HG03571 (cell line): ENCODE measurements at regions not wholly inside any gene's neighbourhood (a gene's known extent, or its start where the extent isn't known, plus 50 kb on each side); places are given as distances from the start of the nearest gene placed in this dataset.
"Not testable (repeated sequence)": the region's sequence is repeated elsewhere in the genome, so short reads cannot be mapped to it uniquely, and the experiment has no call there.

Source experiments
- ATAC-seq: cut with Tn5 transposase; IDR thresholded peaks from one replicate; pipeline ENCODE4 v1.9.1; 2021; ENCODE audit not compliant: unreplicated experiment

DNA sequence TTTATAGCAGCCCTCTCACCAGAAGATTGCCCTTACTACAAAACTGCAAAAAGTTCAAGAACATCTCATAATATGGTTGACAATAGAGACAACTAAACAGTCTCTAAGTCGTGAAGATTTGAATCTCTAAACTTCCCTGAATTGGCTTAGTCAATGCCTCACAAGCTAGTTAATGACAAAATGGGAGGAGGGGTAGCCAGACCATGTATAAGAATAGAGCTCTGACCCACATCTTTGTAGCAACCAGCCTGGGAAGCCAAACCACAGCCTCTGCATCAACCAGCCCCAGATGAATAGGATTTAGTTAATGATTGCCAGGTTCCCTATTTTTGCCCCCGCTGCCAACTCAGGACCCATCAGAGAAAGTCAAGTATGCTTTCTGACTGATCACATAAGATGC is 1265.9 kb upstream of the PCDH10 start:
- not testable (repeated sequence) for ATAC-seq

DNA sequence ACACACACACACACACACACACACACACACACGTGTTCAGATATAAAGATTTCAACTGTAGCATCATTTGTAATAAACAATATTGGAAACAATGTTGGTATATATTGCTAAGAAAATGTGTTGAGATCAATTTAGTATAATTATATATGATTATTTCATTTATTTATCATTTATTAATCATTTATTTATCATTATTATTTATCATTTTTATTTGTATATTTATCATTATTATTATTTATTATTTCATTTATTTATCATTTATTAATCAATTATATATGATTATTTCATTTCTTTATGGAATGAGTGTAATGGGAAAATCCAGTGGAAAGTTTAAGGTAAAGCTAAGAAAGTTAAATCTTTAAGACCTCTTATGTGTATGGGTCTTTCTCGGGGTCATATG is 1223.4 kb upstream of the PCDH10 start:
- not testable (repeated sequence) for ATAC-seq

DNA sequence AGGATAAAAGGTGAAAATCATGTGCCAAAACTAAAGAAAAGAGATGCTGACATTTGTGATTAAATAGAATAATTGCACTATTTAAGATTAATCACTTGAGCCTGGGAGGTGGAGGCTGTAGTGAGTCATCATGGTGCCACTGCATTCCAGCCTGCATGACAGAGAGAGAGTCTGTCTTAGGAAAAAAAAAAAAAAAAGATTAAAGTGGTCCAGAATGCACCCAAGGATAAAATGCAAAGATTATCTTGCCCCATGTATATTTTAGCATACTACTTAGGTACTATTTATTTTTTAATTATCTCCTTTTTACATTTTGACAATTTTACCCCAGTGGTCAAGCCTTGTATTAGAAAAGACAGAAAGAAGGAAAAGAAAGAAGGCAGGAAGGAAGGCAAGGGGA is 1181.4 kb upstream of the PCDH10 start:
- ATAC-seq: not testable (repeated sequence)

GRCh38 chr4:131974730-131975129 is 1174.4 kb upstream of the PCDH10 start:
- no peak for ATAC-seq

- not testable (repeated sequence) for ATAC-seq
These were observed 1173.6 kb upstream of the PCDH10 start for GRCh38 chr4:131975276-131976132.

- ATAC-seq: not testable (repeated sequence)
These were observed 1172.7 kb upstream of the PCDH10 start for GRCh38 chr4:131976133-131977002.

GRCh38 chr4:131978120-131978519 is 1171.0 kb upstream of the PCDH10 start:
- ATAC-seq: no peak

GRCh38 chr4:131989576-131989975 is 1159.5 kb upstream of the PCDH10 start:
- ATAC-seq: no peak

DNA sequence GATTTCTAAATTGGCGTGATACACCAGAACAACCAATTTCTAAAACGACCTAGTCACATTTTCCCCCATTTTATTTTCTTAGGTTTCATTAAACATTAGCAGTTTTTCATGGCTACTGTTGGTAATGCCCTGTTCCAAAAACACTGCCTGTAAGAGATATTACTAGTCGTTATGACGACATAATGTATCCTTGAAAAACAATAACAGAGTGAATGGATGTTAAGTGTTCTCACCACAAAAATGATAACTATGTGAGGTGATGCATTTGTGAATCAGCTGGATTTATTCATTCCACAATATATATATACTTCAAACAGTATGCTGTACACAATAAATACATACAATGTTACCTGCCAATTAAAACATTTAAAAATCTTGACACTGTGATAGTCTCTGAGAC is 1147.6 kb upstream of the PCDH10 start:
- no peak for ATAC-seq

- no peak for ATAC-seq
These were observed 1145.5 kb upstream of the PCDH10 start for GRCh38 chr4:132003593-132003992.

DNA sequence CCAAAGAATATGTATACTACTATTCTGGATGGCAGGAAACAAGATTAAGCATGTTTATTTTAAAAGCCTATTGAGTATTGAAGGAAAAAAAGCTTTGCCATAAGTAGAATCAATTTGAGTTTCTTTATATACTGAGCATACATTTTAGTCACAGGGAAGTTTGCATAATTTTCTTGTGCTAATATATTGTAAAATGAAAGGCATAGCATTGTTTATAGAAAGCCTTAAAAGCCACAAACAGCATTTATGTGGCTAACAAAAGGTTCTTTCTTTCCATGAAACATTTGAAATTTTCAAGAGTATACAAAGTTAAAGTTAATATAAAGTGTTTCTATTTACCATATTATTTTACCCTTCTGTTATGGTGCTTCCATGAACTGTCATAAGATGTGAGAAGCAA is 1133.8 kb upstream of the PCDH10 start:
- ATAC-seq: no peak

DNA sequence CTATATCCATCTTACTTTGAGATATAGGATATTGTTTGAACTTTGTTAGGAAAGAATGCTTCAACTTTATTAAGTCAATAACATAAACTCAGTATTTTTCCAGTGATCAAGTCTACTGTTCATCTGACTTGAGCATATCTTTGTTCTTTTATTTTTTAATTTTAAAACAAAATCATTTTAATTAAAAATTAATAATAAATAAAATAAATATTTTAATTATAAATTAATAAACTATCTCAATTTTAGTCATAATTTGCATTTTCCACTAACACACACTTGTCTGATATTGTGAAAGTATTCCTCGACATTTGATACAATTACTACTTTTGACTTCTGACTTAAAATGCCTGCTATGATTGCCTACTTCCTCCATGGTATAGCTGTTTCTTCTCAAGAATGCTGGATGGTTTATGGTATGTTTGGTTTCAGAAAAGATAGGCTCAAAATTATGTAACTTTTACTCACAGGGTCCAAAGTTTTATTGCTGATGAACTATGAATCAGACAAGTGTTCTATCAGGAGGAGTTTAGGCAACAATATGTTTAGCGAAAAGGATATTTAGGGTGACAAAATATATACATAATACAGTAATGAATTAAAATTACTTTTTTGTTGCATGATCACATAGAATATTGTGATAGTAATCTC is 1132.3 kb upstream of the PCDH10 start:
- no peak for ATAC-seq

DNA sequence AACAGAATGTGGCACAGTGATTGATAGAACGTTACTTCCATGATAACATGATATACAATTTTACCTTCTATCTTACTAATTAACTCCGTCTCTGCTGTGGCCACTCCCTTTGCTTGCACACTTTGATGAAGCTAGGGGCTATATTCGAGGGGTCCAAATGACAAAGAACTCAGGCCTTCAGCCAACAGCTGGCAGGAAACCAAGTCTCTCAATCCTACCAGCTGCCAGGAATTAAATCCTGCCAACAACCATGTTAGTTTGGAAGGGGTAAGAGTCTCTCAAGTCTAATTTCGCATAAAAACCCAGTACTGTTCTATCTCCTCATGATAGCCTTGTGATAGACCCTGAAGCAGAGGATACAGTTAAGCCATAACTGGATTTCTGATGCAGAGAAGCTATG is 1122.9 kb upstream of the PCDH10 start:
- no peak for ATAC-seq

- ATAC-seq: no peak
These were observed 1122.3 kb upstream of the PCDH10 start for GRCh38 chr4:132026816-132027215.

- no peak for ATAC-seq
These were observed 1092.6 kb upstream of the PCDH10 start for GRCh38 chr4:132056496-132056895.

DNA sequence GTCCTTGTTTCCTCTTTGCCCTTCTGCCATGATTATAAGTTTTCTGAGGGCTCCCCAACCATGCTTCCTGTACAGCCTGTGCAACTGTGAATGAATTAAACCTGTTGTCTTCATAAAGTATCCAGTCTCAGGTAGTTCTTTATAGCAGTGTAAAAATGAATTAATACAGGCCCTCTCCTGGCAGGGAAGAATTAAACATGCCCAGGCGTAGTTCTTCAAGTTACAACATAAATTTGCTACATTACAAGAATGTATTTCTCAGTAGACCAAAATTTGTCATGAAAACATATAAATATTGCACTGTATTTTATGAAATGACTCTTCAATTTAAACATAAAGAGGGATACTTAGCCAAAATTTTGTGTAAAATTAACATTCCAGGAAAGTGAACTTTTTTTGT is 1089.9 kb upstream of the PCDH10 start:
- ATAC-seq: no peak

- ATAC-seq: no peak
These were observed 1086.4 kb upstream of the PCDH10 start for GRCh38 chr4:132062611-132063239.

DNA sequence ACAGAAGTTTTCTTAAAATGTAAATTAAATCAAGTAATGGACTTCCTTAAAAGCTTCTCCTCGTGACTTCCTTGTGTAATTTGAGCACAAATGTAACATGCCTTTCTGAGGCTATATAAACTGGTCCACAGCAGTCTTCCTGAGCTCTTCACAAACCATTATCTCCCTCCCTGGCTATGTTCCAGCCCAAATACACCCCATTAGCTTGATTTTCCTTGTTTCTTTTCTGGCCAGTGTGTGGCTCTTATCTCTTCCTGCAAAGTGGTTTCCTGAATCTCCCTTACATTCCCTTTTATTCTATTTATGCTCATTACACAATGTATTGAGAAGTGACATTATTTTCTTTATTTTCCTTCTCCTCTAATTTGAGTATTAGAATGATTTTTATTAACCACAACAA is 1085.3 kb upstream of the PCDH10 start:
- no peak for ATAC-seq

DNA sequence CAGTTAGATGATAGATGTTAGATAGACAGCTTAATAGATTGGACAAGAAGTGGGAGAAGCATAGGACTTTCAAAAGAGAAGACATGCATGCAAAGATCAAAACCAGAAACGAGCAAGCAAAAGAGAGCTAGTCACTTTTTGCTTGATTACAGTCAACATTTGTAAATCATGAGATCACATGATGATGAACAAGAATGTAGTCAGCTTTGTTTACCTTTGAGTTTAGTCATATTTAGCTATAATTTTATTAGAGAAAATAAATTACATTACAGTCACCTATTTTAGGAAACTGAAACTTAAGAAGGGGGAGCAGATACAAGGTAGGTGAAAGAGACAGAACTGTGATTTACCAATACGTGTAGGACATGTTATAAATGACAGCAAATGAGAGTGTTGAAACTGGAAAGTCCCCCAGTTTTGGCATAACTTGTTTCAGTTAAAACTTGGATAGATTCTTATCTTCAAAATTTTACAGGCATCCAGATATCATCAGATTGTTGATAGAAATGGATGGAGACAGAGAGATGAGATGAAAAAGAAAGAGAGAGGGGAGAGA is 1083.1 kb upstream of the PCDH10 start:
- ATAC-seq: no peak

DNA sequence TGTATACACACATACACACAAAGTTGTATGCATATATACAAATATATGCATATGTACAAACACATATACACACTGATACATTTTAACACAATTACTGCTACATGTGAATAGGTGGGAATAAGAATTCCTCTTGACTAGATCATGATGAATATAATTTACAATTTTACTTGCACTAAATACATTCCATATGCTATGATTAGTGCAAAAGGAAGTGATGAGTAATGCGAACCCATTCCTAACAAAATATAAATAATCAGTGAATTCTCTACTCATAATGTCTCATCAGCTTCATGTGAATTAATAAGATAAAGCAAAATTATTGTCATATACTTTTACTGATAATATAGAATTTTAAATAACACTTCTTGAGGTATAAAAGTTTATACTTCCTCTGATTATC is 1077.3 kb upstream of the PCDH10 start:
- ATAC-seq: no peak

GRCh38 chr4:132076829-132077228 is 1072.3 kb upstream of the PCDH10 start:
- no peak for ATAC-seq
